DND-41 (cell line): ENCODE measurements at regions not wholly inside any gene's neighbourhood (a gene's known extent, or its start where the extent isn't known, plus 50 kb on each side); places are given as distances from the start of the nearest gene placed in this dataset.

Experiments used
- CTCF ChIP-seq: IDR thresholded peaks from 2 replicates; pipeline ENCODE4 v1.5.1; 2012; ENCODE audit warnings: borderline replicate concordance, low read length, moderate library complexity, mild to moderate bottlenecking; ENCODE audit not compliant: poor library complexity, severe bottlenecking; ENCODE audit errors: extremely low read depth
- EZH2 ChIP-seq: IDR thresholded peaks from 3 replicates; pipeline ENCODE4 v1.6.1; 2012; ENCODE audit warnings: borderline replicate concordance, low read depth, mild to moderate bottlenecking, moderate library complexity, low read length, inconsistent platforms; ENCODE audit not compliant: severe bottlenecking

GRCh38 chr5:76029739-76030138 lies 53.4 kb upstream of the SV2C start:
- TF ChIP-seq CTCF (no peak), EZH2 (no peak)
